ENCODE measurements at regions not wholly inside any gene's neighbourhood (a gene's known extent, or its start where the extent isn't known, plus 50 kb on each side); places are given as distances from the start of the nearest gene placed in this dataset.
"Not testable (repeated sequence)": the region's sequence is repeated elsewhere in the genome, so short reads cannot be mapped to it uniquely, and the experiment has no call there.

DNA sequence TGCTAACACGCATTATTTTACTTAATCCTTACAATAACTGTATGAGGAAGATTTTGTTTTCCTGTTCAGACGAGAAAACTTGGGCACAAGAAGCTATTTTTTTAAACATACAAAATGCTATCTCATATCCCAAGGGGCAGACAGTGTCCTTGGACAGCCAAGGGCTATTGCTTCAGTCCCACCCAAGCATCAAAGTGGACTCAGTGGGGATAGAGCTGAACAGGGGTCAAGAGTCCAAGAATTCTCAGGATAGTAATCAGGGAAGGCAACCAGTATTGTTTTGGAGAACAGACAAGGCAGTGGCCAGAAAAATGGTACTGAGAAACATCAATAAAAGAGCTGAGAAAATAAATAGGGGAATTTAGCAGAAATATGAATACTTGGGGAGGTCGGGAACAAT is 465.7 kb downstream of the PLPP3 start:
- no peak for DNase-seq

- no peak for DNase-seq
These were observed 472.1 kb downstream of the PLPP3 start for GRCh38 chr1:56107275-56107638.

- no peak for DNase-seq
These were observed 472.7 kb downstream of the PLPP3 start for GRCh38 chr1:56106531-56107274.

GRCh38 chr1:56105397-56105796 is 474.0 kb downstream of the PLPP3 start:
- no peak for DNase-seq

GRCh38 chr1:56099766-56100265 is 479.5 kb downstream of the PLPP3 start:
- DNase-seq: no peak

GRCh38 chr1:56098946-56099345 is 480.4 kb downstream of the PLPP3 start:
- no peak for DNase-seq

- DNase-seq: no peak
These were observed 481.6 kb downstream of the PLPP3 start for GRCh38 chr1:56097713-56098112.

- DNase-seq: no peak
These were observed 483.4 kb downstream of the PLPP3 start for GRCh38 chr1:56095696-56096665.

GRCh38 chr1:56094168-56094567 is 485.2 kb downstream of the PLPP3 start:
- DNase-seq: no peak

GRCh38 chr1:56092684-56093570 is 486.4 kb downstream of the PLPP3 start:
- DNase-seq: no peak

GRCh38 chr1:56089826-56090225 is 489.5 kb downstream of the PLPP3 start:
- not testable (repeated sequence) for DNase-seq

- no peak for DNase-seq
These were observed 495.1 kb downstream of the PLPP3 start for GRCh38 chr1:56084246-56084645.

DNA sequence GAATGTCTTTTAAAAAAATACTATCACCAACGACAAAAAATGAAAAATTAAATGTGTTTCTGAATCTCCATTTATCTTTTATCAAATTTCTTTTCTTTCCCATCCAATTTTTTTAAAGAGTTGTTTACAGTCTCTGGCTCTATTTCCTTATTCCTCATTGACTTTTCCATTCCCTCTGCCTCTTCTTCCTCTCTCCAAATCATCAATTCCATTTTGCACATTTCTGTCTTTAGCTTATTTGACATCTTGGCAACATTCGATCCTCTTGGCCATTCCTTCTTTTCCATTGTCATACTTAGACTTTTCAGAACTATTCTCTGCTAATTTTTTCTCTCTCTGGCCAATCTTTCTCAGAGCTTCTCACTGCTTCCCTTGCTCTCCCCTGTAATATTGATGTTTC is 497.6 kb downstream of the PLPP3 start:
- no peak for DNase-seq

DNA sequence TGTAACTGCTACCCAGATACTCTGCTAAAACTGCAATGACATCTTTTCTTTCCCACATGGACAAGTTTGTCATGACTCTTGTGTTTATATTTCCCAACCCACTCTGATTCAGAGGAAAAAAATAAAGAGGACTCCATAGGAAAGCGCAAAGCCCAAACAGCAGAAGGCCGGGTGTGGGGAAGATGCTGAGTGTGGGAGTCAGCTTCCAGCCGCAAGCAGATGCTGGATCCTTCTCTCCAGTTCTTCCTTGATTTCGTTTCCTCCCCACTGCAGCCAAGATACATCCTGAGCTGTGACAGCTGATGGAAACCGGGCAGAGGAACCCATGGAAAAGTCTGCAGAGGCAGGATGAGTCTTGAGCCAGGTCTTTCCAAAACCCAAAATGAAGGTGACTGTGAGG is 498.2 kb downstream of the PLPP3 start:
- DNase-seq: no peak

GRCh38 chr1:56080123-56080522 is 499.2 kb downstream of the PLPP3 start:
- DNase-seq: no peak

GRCh38 chr1:56079391-56079790 is 500.0 kb downstream of the PLPP3 start:
- DNase-seq: no peak

- no peak for DNase-seq
These were observed 502.2 kb downstream of the PLPP3 start for GRCh38 chr1:56077206-56077605.

GRCh38 chr1:56074007-56074651 is 505.2 kb downstream of the PLPP3 start:
- DNase-seq: no peak

DNA sequence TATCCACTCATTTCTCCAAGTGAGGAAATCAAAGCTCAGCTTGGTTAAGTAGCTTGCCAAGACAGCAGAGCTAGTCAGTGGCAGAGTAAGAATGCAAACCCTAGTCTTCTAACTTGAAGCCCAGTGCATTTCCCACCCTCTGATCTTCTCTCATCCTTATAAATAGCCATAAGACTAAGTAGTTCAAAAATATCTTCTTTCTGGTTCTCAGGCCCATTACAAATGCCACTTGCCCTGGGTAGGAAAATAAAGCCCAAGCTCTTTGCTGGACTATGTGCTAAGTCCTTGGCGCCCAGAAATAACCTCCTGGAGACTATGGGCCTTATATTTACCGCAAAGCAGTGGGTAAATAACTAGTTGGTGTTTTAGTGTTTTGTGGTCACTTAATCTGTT is 505.8 kb downstream of the PLPP3 start:
- no peak for DNase-seq

DNA sequence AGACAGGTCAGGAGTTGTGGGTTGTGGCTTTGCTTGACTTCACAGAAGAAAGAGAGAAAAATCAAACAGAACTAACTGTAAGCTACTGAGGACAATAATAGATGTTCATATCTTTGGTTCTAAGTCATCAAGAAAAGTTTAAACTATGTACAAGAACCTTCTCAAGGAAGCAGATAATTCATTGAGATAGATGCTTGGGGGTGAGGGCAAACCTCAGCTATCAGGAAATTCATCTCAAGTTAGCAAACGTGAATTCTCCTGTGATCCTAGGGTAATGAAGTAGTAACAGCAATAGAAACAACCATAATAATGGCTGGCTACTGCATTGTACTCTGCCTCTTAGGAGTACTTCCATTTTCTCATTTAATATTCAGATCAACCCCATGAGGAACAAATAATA is 506.2 kb downstream of the PLPP3 start:
- DNase-seq: no peak

DNA sequence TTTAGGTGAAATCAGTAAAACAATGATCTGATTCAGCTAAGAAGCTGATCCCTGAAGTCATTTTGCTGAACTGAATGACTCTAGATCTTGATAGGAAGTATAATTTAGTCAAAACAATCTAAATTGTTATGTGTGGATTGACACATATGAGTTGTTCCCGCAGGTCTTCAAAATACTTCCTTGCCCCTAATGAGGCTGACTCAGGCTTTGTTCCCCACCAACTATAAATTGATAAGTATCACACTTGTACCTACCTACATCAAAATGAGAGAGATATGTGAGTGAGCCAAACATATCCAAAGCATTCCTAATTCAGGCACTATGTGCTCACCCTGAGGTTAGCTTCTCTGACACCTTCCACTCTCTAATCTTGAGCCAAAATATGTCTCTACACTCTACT is 507.1 kb downstream of the PLPP3 start:
- no peak for DNase-seq

- no peak for DNase-seq
These were observed 508.0 kb downstream of the PLPP3 start for GRCh38 chr1:56071351-56071750.

Measured in right kidney (tissue), 1 donor.